Prostate gland (tissue), 2 donors: ENCODE measurements at regions not wholly inside any gene's neighbourhood (a gene's known extent, or its start where the extent isn't known, plus 50 kb on each side); places are given as distances from the start of the nearest gene placed in this dataset.
A peak's percentile ranks its signal among the peaks of the same experiment; 100 is the strongest.

ENCODE experiments used
- DNase-seq: peaks from one replicate; pipeline ENCODE4 v3.0.0-alpha.2; 2019; ENCODE audit warnings: low spot score
- H3K27ac ChIP-seq, 2 donors: fragments of 200-600 bp; sonication (generic); 2 replicates each; pipeline ENCODE4 v1.5.1; 2017 to 2019
- H3K27me3 ChIP-seq: fragments of 200-600 bp; sonication (generic); replicated peaks from 2 replicates; pipeline ENCODE4 v1.5.1; 2019; ENCODE audit not compliant: insufficient read depth
- H3K36me3 ChIP-seq, 2 donors: fragments of 200-600 bp; sonication (generic); 1 replicate in 1 of 2; 2 replicates in 1 of 2; pipeline versions ENCODE4 v1.5.1 to v1.8.1; 2017 to 2019
- H3K4me1 ChIP-seq: fragments of 200-600 bp; sonication (generic); replicated peaks from 2 replicates; pipeline ENCODE4 v1.5.1; 2019
- H3K4me3 ChIP-seq, 2 donors: fragments of 200-600 bp; sonication (generic); 2 replicates each; pipeline ENCODE4 v1.5.1; 2017 to 2019
- H3K9me3 ChIP-seq: fragments of 200-600 bp; sonication (generic); 2 replicates; pipeline ENCODE4 v1.5.1; 2017
- CTCF ChIP-seq, 4 experiments: fragments of 200-600 bp in 2 of 4; fragments of 450-650 bp in 2 of 4; sonication (generic) in 2 of 4; IDR thresholded peaks; 1 replicate in 3 of 4; 2 replicates in 1 of 4; pipeline ENCODE4 v1.5.1; 2016 to 2019; ENCODE audit warnings: antibody characterized with exemption in 4 of 4, mild to moderate bottlenecking in 2 of 4, moderate library complexity in 2 of 4
- POLR2A ChIP-seq: fragments of 450-650 bp; IDR thresholded peaks from one replicate; pipeline ENCODE4 v1.6.1; 2016; ENCODE audit warnings: antibody characterized with exemption, mild to moderate bottlenecking
- POLR2AphosphoS5 ChIP-seq: sonication (generic); formaldehyde crosslinking; IDR thresholded peaks from one replicate; pipeline ENCODE4 v1.6.1; 2017; ENCODE audit warnings: antibody characterized with exemption
- WGBS: methylation state at CpG from one replicate; pipeline ENCODE4 v1.1.5; 2018; 5-methylcytosine and 5-hydroxymethylcytosine counted together
- intact Hi-C: fragments of 100-400 bp; cut with DNase I; formaldehyde crosslinking; loops from one replicate; pipeline ENCODE4 v1.14.2; 2022

GRCh38 chr3:66693461-66694031 lies 192.7 kb upstream of the LRIG1 start:
- no peak overlapping the region for H3K27ac ChIP-seq
- H3K4me1 ChIP-seq, result no peaks in the 10 kb centered on the region
- intact Hi-C loops, result no loop called here
- no peaks in the 10 kb centered on the region for H3K9me3 ChIP-seq
- WGBS, result 31% methylated on average over 10 of the region's 10 CpGs
- H3K36me3 ChIP-seq, result no peaks in the 10 kb centered on the region
- DNase-seq, result peak; percentile 21
- no peaks in the 10 kb centered on the region for H3K27me3 ChIP-seq
- TF ChIP-seq CTCF (IDR thresholded peaks at IDR 0.05), result no peak
- TF ChIP-seq POLR2AphosphoS5, result no peak
- no peak for TF ChIP-seq POLR2A
- H3K4me3 ChIP-seq, result no peak overlapping the region

- H3K9me3 ChIP-seq, result no peaks in the 10 kb centered on the region
- 73% methylated on average over 3 of the region's 3 CpGs for WGBS
- H3K27ac ChIP-seq, result no peak overlapping the region
- DNase-seq, result no peak
- no peaks in the 10 kb centered on the region for H3K36me3 ChIP-seq
- intact Hi-C loops, result no loop called here
- no peak for TF ChIP-seq POLR2AphosphoS5
- no peak for TF ChIP-seq POLR2A
- no peak for TF ChIP-seq CTCF (IDR thresholded peaks at IDR 0.05)
- no peak overlapping the region for H3K4me3 ChIP-seq
- H3K4me1 ChIP-seq, result no peaks in the 10 kb centered on the region
- H3K27me3 ChIP-seq, result no peaks in the 10 kb centered on the region
Measured at GRCh38 chr3:66702126-66702525, 201.3 kb upstream of the LRIG1 start.

- Histone ChIP-seq H3K36me3 (no peaks in the 10 kb centered on the region), H3K4me3 (no peak overlapping the region), H3K27ac (no peak overlapping the region), H3K4me1 (no peaks in the 10 kb centered on the region), H3K27me3 (no peaks in the 10 kb centered on the region), H3K9me3 (no peaks in the 10 kb centered on the region)
- intact Hi-C loops, result no loop called here
- TF ChIP-seq POLR2A (no peak), CTCF (IDR thresholded peaks at IDR 0.05) (no peak), POLR2AphosphoS5 (no peak)
- whole genome bisulfite sequencing, result 97% methylated on average over 2 of the region's 2 CpGs
- no peak for DNase-seq
Measured at GRCh38 chr3:66703501-66703900, 202.7 kb upstream of the LRIG1 start.

- 44% methylated on average over 2 of the region's 2 CpGs for WGBS
- H3K27ac ChIP-seq, result no peak overlapping the region
- no peaks in the 10 kb centered on the region for H3K4me1 ChIP-seq
- H3K4me3 ChIP-seq, result no peak overlapping the region
- H3K27me3 ChIP-seq, result no peaks in the 10 kb centered on the region
- intact Hi-C loops, result no loop called here
- H3K9me3 ChIP-seq, result no peaks in the 10 kb centered on the region
- TF ChIP-seq POLR2AphosphoS5 (no peak), POLR2A (no peak), CTCF (IDR thresholded peaks at IDR 0.05) (no peak)
- DNase-seq, result no peak
- H3K36me3 ChIP-seq, result no peaks in the 10 kb centered on the region
Measured at GRCh38 chr3:66705076-66705475, 204.3 kb upstream of the LRIG1 start.

GRCh38 chr3:66706890-66707289 lies 206.1 kb upstream of the LRIG1 start:
- no peaks in the 10 kb centered on the region for H3K4me1 ChIP-seq
- H3K27ac ChIP-seq, result no peak overlapping the region
- no peaks in the 10 kb centered on the region for H3K36me3 ChIP-seq
- 93% methylated on average over 3 of the region's 3 CpGs for WGBS
- intact Hi-C loops, result no loop called here
- DNase-seq, result no peak
- H3K9me3 ChIP-seq, result no peaks in the 10 kb centered on the region
- no peak for TF ChIP-seq CTCF (IDR thresholded peaks at IDR 0.05)
- TF ChIP-seq POLR2AphosphoS5, result no peak
- TF ChIP-seq POLR2A, result no peak
- H3K27me3 ChIP-seq, result no peaks in the 10 kb centered on the region
- H3K4me3 ChIP-seq, result no peak overlapping the region
